Keratinocyte (primary cell): ENCODE measurements at regions not wholly inside any gene's neighbourhood (a gene's known extent, or its start where the extent isn't known, plus 50 kb on each side); places are given as distances from the start of the nearest gene placed in this dataset.

Experiments used
- EZH2 ChIP-seq: IDR thresholded peaks from one replicate; pipeline ENCODE4 v1.6.1; 2012; ENCODE audit warnings: inconsistent platforms, mild to moderate bottlenecking, low read length, moderate library complexity
- TF ChIP-seq, protein P1 (sequence below), 3 experiments: IDR thresholded peaks in 1 of 3; conservative IDR thresholded peaks in 1 of 3; optimal IDR thresholded peaks in 1 of 3; 2 replicates in 2 of 3; 3 replicates in 1 of 3; pipeline versions ENCODE3 to v1.5.1; 2011; ENCODE audit warnings: low read length in 3 of 3, mild to moderate bottlenecking in 3 of 3, moderate library complexity in 2 of 3, control low read depth in 1 of 3, inconsistent platforms in 1 of 3; ENCODE audit not compliant: insufficient read depth in 2 of 3; ENCODE audit errors: extremely low read depth in 1 of 3

DNA sequence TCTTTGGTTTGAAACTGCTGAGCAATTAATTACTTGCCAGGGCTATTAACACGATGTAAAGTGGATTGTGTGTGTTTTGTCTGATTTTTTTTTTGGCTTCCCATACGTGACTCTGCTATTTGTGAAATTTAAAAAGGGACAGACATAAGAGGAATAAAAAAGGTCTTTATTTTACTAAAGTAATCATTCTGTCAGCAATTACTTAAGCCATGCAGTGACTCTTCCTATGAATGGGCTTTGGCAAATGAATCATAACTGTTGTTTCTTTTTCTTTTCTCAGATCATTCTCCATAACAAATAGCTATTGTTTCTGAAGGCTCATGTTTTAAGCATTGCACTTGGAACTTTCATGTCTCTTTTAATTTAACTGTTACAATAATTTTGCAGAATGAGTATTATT lies 461.3 kb upstream of the RORB start:
- no peak for TF ChIP-seq EZH2
- TF ChIP-seq, protein P1, sequence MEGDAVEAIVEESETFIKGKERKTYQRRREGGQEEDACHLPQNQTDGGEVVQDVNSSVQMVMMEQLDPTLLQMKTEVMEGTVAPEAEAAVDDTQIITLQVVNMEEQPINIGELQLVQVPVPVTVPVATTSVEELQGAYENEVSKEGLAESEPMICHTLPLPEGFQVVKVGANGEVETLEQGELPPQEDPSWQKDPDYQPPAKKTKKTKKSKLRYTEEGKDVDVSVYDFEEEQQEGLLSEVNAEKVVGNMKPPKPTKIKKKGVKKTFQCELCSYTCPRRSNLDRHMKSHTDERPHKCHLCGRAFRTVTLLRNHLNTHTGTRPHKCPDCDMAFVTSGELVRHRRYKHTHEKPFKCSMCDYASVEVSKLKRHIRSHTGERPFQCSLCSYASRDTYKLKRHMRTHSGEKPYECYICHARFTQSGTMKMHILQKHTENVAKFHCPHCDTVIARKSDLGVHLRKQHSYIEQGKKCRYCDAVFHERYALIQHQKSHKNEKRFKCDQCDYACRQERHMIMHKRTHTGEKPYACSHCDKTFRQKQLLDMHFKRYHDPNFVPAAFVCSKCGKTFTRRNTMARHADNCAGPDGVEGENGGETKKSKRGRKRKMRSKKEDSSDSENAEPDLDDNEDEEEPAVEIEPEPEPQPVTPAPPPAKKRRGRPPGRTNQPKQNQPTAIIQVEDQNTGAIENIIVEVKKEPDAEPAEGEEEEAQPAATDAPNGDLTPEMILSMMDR (optimal IDR thresholded peaks at IDR 0.05 in 1 of 3, IDR thresholded peaks at IDR 0.05 in 1 of 3, conservative IDR thresholded peaks at IDR 0.05 in 1 of 3; ENCODE audit: extremely low read depth in 1 of 3, insufficient read depth in 2 of 3, low read length in 3 of 3) = no peak
